H1 (cell line): ENCODE measurements at regions not wholly inside any gene's neighbourhood (a gene's known extent, or its start where the extent isn't known, plus 50 kb on each side); places are given as distances from the start of the nearest gene placed in this dataset.
A peak's percentile ranks its signal among the peaks of the same experiment; 100 is the strongest.

Experiments used
- CTCF ChIA-PET: fragments of 300-600 bp; sonication (Branson Sonifier 250); formaldehyde crosslinking; loops from one replicate; lab custom pipeline; 2021; ENCODE audit not compliant: partially characterized antibody; lab: Charles Lee
- POLR2A ChIA-PET: fragments of 300-600 bp; sonication (Branson Sonifier 250); formaldehyde crosslinking; loops from one replicate; lab custom pipeline; 2021; ENCODE audit warnings: inconsistent platforms; ENCODE audit not compliant: partially characterized antibody; lab: Charles Lee
- DNase-seq, 2 experiments: peaks; one replicate each; pipeline versions ENCODE4 v3.0.0 to v3.0.0-alpha.2; 2010 to 2022; ENCODE audit warnings: low spot score in 2 of 2, low read depth in 1 of 2, mixed read lengths in 1 of 2
- FAIRE-seq: peaks from 2 replicates; lab custom pipeline; 2011; peaks lifted over from hg19 to GRCh38; lab: Jason Lieb, UNC
- H2AFZ ChIP-seq: 2 replicates; pipeline ENCODE4 v1.8.1; 2012; ENCODE audit warnings: low read length, inconsistent platforms
- H2AK5ac ChIP-seq: 2 replicates; pipeline ENCODE4 v1.6.1; 2013; ENCODE audit warnings: low read depth, low read length
- H2BK120ac ChIP-seq: replicated peaks from 2 replicates; pipeline ENCODE3; 2013; ENCODE audit warnings: low read depth, low read length, inconsistent platforms
- H2BK12ac ChIP-seq: 2 replicates; pipeline ENCODE4 v1.6.1; 2013; ENCODE audit warnings: low read depth, low read length
- H2BK15ac ChIP-seq: 2 replicates; pipeline ENCODE4 v1.6.1; 2013; ENCODE audit warnings: low read length
- H2BK20ac ChIP-seq: 2 replicates; pipeline ENCODE4 v1.6.1; 2013; ENCODE audit warnings: low read length
- H2BK5ac ChIP-seq: 2 replicates; pipeline ENCODE4 v1.6.1; 2013; ENCODE audit warnings: low read depth, low read length
- H3K14ac ChIP-seq: 2 replicates; pipeline ENCODE4 v1.6.1; 2013; ENCODE audit warnings: inconsistent platforms; ENCODE audit not compliant: insufficient read length
- H3K18ac ChIP-seq: 2 replicates; pipeline ENCODE4 v1.6.1; 2013; ENCODE audit warnings: low read length; ENCODE audit errors: extremely low read depth
- H3K23ac ChIP-seq: 2 replicates; pipeline ENCODE4 v1.6.1; 2013; ENCODE audit warnings: inconsistent platforms; ENCODE audit not compliant: insufficient read length
- H3K23me2 ChIP-seq: 2 replicates; pipeline ENCODE4 v1.6.1; 2013; ENCODE audit warnings: low read depth, low read length
- H3K27ac ChIP-seq: 2 replicates; pipeline ENCODE4 v1.6.1; 2011; ENCODE audit warnings: low read depth, low read length, inconsistent platforms
- H3K27me3 ChIP-seq, 4 experiments: replicated peaks in 1 of 4; 1 replicate in 1 of 4; 2 replicates in 3 of 4; pipeline versions ENCODE4 v1.6.1 to v1.8.1; 2011 to 2013; ENCODE audit warnings: low read length in 3 of 4, mild to moderate bottlenecking in 3 of 4, inconsistent platforms in 2 of 4, mixed read lengths in 2 of 4, moderate library complexity in 1 of 4; ENCODE audit not compliant: control insufficient read depth in 3 of 4, insufficient read depth in 3 of 4; ENCODE audit errors: extremely low read depth in 1 of 4
- H3K36me3 ChIP-seq, 4 experiments: 2 replicates each; pipeline versions ENCODE4 v1.6.1 to v1.8.1; 2011 to 2013; ENCODE audit warnings: mild to moderate bottlenecking in 4 of 4, low read length in 3 of 4, moderate library complexity in 2 of 4, control low read depth in 1 of 4, inconsistent platforms in 1 of 4; ENCODE audit not compliant: insufficient read depth in 4 of 4, control insufficient read depth in 2 of 4
- H3K4ac ChIP-seq: replicated peaks from 2 replicates; pipeline ENCODE3; 2013; ENCODE audit warnings: low read length, low read depth, mixed read lengths, inconsistent platforms; ENCODE audit not compliant: insufficient read length
- H3K4me1 ChIP-seq, 4 experiments: replicated peaks in 1 of 4; 1 replicate in 1 of 4; 2 replicates in 3 of 4; pipeline versions ENCODE4 v1.6.1 to v1.8.1; 2011 to 2013; ENCODE audit warnings: low read length in 3 of 4, inconsistent platforms in 2 of 4, mixed read lengths in 1 of 4; ENCODE audit not compliant: insufficient read depth in 4 of 4, control insufficient read depth in 3 of 4
- H3K4me2 ChIP-seq, 2 experiments: 2 replicates each; pipeline versions ENCODE4 v1.6.1 to v1.8.1; 2011 to 2013; ENCODE audit warnings: low read depth in 2 of 2, low read length in 2 of 2, control low read depth in 1 of 2, inconsistent platforms in 1 of 2, mild to moderate bottlenecking in 1 of 2; ENCODE audit not compliant: insufficient read depth in 1 of 2
- H3K4me3 ChIP-seq, 4 experiments: fragments of 200-600, 300-600 bp in 1 of 4; sonication (generic), shearing (Covaris generic), sonication (Bioruptor Twin) in 1 of 4; 2 replicates each; pipeline versions ENCODE4 v1.5.1 to v1.8.1; 2011 to 2016; ENCODE audit warnings: low read length in 4 of 4, low read depth in 3 of 4, control low read depth in 2 of 4, inconsistent platforms in 2 of 4, mild to moderate bottlenecking in 2 of 4, mixed read lengths in 1 of 4, moderate library complexity in 1 of 4; ENCODE audit not compliant: insufficient read depth in 2 of 4; ENCODE audit errors: extremely low read depth in 1 of 4
- H3K56ac ChIP-seq: replicated peaks from 2 replicates; pipeline ENCODE3; 2013; ENCODE audit warnings: low read depth, mild to moderate bottlenecking, mixed read lengths, low read length, inconsistent platforms; ENCODE audit not compliant: insufficient read length
- H3K79me1 ChIP-seq: 2 replicates; pipeline ENCODE4 v1.6.1; 2013; ENCODE audit warnings: low read depth, low read length, control low read depth
- H3K79me2 ChIP-seq, 2 experiments: 2 replicates each; pipeline versions ENCODE4 v1.6.1 to v1.8.1; 2012 to 2013; ENCODE audit warnings: low read length in 2 of 2, mild to moderate bottlenecking in 2 of 2, inconsistent platforms in 1 of 2; ENCODE audit not compliant: insufficient read depth in 2 of 2, control insufficient read depth in 1 of 2
- H3K9ac ChIP-seq, 4 experiments: replicated peaks in 1 of 4; 1 replicate in 1 of 4; 2 replicates in 3 of 4; pipeline versions ENCODE4 v1.6.1 to v1.8.1; 2011 to 2013; ENCODE audit warnings: low read depth in 3 of 4, low read length in 3 of 4, control low read depth in 2 of 4, mild to moderate bottlenecking in 2 of 4, moderate library complexity in 2 of 4, inconsistent platforms in 1 of 4; ENCODE audit errors: extremely low read depth in 1 of 4
- H3K9me3 ChIP-seq, 2 experiments: 2 replicates each; pipeline versions ENCODE4 v1.6.1 to v1.8.1; 2012 to 2013; ENCODE audit warnings: mild to moderate bottlenecking in 2 of 2, moderate library complexity in 2 of 2, control low read depth in 1 of 2, inconsistent platforms in 1 of 2, low read depth in 1 of 2, low read length in 1 of 2, mixed read lengths in 1 of 2; ENCODE audit not compliant: insufficient read depth in 2 of 2
- H4K20me1 ChIP-seq, 2 experiments: replicated peaks in 1 of 2; 2 replicates each; pipeline versions ENCODE3 to v1.8.1; 2011 to 2013; ENCODE audit warnings: inconsistent platforms in 2 of 2, low read length in 2 of 2, mild to moderate bottlenecking in 1 of 2; ENCODE audit not compliant: insufficient read depth in 2 of 2, control insufficient read depth in 1 of 2
- H4K5ac ChIP-seq: 2 replicates; pipeline ENCODE4 v1.6.1; 2013; ENCODE audit warnings: low read length, low read depth, mixed read lengths, inconsistent platforms; ENCODE audit not compliant: insufficient read length
- H4K8ac ChIP-seq: 2 replicates; pipeline ENCODE4 v1.8.0; 2013; ENCODE audit warnings: mild to moderate bottlenecking, moderate library complexity, low read length, inconsistent platforms; ENCODE audit not compliant: insufficient read depth; ENCODE audit errors: extremely low read depth
- H4K91ac ChIP-seq: replicated peaks from 2 replicates; pipeline ENCODE3; 2013; ENCODE audit warnings: low read length, mixed read lengths, inconsistent platforms; ENCODE audit not compliant: insufficient read length
- ATF3 ChIP-seq: IDR thresholded peaks from 2 replicates; pipeline ENCODE4 v1.6.1; 2011; ENCODE audit warnings: low read depth, mild to moderate bottlenecking, low read length; ENCODE audit not compliant: insufficient read depth
- CHD2 ChIP-seq: IDR thresholded peaks from 2 replicates; pipeline ENCODE4 v1.6.1; 2012; ENCODE audit warnings: low read length, improper control_type of control experiment
- EP300 ChIP-seq, 2 experiments: IDR thresholded peaks; 1 replicate in 1 of 2; 2 replicates in 1 of 2; pipeline ENCODE4 v1.6.1; 2011 to 2012; ENCODE audit warnings: low read depth in 2 of 2, low read length in 2 of 2, mild to moderate bottlenecking in 2 of 2, borderline replicate concordance in 1 of 2, inconsistent platforms in 1 of 2, moderate library complexity in 1 of 2
- EZH2 ChIP-seq: fragments of 200-600 bp; sonication (generic); IDR thresholded peaks from 2 replicates; pipeline ENCODE4 v1.7.1; 2012; ENCODE audit warnings: low read depth, mild to moderate bottlenecking, moderate library complexity, low read length, inconsistent platforms; ENCODE audit not compliant: severe bottlenecking
- GABPA ChIP-seq: IDR thresholded peaks from 2 replicates; pipeline ENCODE4 v1.6.1; 2011; ENCODE audit warnings: mild to moderate bottlenecking, low read length, moderate library complexity, borderline replicate concordance; ENCODE audit not compliant: insufficient read depth
- GTF2F1 ChIP-seq: IDR thresholded peaks from 2 replicates; pipeline ENCODE4 v1.6.1; 2012; ENCODE audit warnings: low read depth, low read length, improper control_type of control experiment, borderline replicate concordance
- HDAC6 ChIP-seq: IDR thresholded peaks from one replicate; pipeline ENCODE4 v1.7.1; 2012; ENCODE audit warnings: low read depth, mild to moderate bottlenecking, inconsistent platforms, low read length, moderate library complexity
- JUND ChIP-seq: IDR thresholded peaks from 2 replicates; pipeline ENCODE4 v1.6.1; 2011; ENCODE audit warnings: mild to moderate bottlenecking, improper control_type of control experiment, low read length
- NRF1 ChIP-seq: IDR thresholded peaks from 2 replicates; pipeline ENCODE4 v1.6.1; 2011; ENCODE audit warnings: mild to moderate bottlenecking, low read depth, low read length, improper control_type of control experiment
- POLR2A ChIP-seq, 2 experiments: IDR thresholded peaks; 1 replicate in 1 of 2; 2 replicates in 1 of 2; pipeline ENCODE4 v1.6.1; 2011; ENCODE audit warnings: low read depth in 2 of 2, low read length in 2 of 2, mild to moderate bottlenecking in 2 of 2; ENCODE audit errors: control extremely low read depth in 1 of 2
- SIRT6 ChIP-seq: IDR thresholded peaks from one replicate; pipeline ENCODE4 v1.7.1; 2012; ENCODE audit warnings: low read length, inconsistent platforms
- SP4 ChIP-seq: IDR thresholded peaks from 2 replicates; pipeline ENCODE4 v1.6.1; 2012; ENCODE audit warnings: low read length, inconsistent platforms
- TAF1 ChIP-seq: IDR thresholded peaks from 2 replicates; pipeline ENCODE4 v1.6.1; 2011; ENCODE audit warnings: mild to moderate bottlenecking, low read depth, low read length
- WGBS, 2 experiments: shearing (Covaris generic) in 1 of 2; methylation state at CpG; one replicate each; pipeline versions ENCODE4 v1.1.6 to v1.1.7; 2013 to 2015; ENCODE audit warnings: low lambda C conversion rate in 2 of 2, mixed read lengths in 2 of 2, inconsistent platforms in 1 of 2, low coverage in 1 of 2, missing lambda C conversion rate in 1 of 2; ENCODE audit not compliant: insufficient replicate concordance in 2 of 2, insufficient coverage in 1 of 2, insufficient read length in 1 of 2; ENCODE audit errors: extremely low coverage in 1 of 2, missing lambda C conversion rate in 1 of 2; 5-methylcytosine and 5-hydroxymethylcytosine counted together

GRCh38 chr4:188904617-188905016, 765.4 kb downstream of the TRIML1 start:
- Histone ChIP-seq H3K79me1 (no peaks in the 10 kb centered on the region), H2AFZ (0 out of 2 replicates have a peak overlapping the region, but pooled peaks have one; percentile 1), H2BK5ac (no peak overlapping the region), H3K9me3 (no peaks in the 10 kb centered on the region; a peak in 1 of 4 replicates), H3K14ac (no peak overlapping the region), H4K8ac (no peak overlapping the region), H2BK15ac (no peak overlapping the region), H3K36me3 (no peaks in the 10 kb centered on the region), H2BK120ac (no peak overlapping the region), H3K4me1 (no peaks in the 10 kb centered on the region), H3K9ac (no peak overlapping the region), H3K79me2 (no peaks in the 10 kb centered on the region), H2BK12ac (no peak overlapping the region), H3K56ac (no peak overlapping the region), H3K4me2 (no peak overlapping the region), H3K18ac (no peak overlapping the region), H4K5ac (no peak overlapping the region), H3K23me2 (no peaks in the 10 kb centered on the region), H3K23ac (no peak overlapping the region), H3K27me3 (no peaks in the 10 kb centered on the region), H3K27ac (no peak overlapping the region), H3K4me3 (no peak overlapping the region), H2BK20ac (no peak overlapping the region), H4K20me1 (no peaks in the 10 kb centered on the region), H3K4ac (no peak overlapping the region), H2AK5ac (no peak overlapping the region), H4K91ac (no peak overlapping the region)
- CTCF ChIA-PET: interaction anchor here (0.8 kb wide), 1 partner anchor 185 kb away, joined by 3 read pairs; no protein-coding TSS in a partner anchor
- 89% methylated on average over 8 of the region's 12 CpGs; no CpG with 5 or more reads in 1 of the 2 experiments for WGBS, 2 experiments
- POLR2A ChIA-PET: no interaction called here
- no peak for FAIRE-seq
- TF ChIP-seq SIRT6 (no peak), POLR2A (IDR thresholded peaks at IDR 0.05; ENCODE audit: control extremely low read depth in 1 of 2, low read depth in 2 of 2, low read length in 2 of 2) (no peak), GTF2F1 (no peak), HDAC6 (no peak), TAF1 (no peak), EP300 (IDR thresholded peaks at IDR 0.05; ENCODE audit: borderline replicate concordance in 1 of 2, low read depth in 2 of 2, low read length in 2 of 2) (no peak), SP4 (no peak), CHD2 (no peak), ATF3 (no peak), GABPA (no peak), NRF1 (no peak), EZH2 (no peak), JUND (no peak)
- no peak for DNase-seq
